ENCODE measurements at regions not wholly inside any gene's neighbourhood (a gene's known extent, or its start where the extent isn't known, plus 50 kb on each side); places are given as distances from the start of the nearest gene placed in this dataset.

- TF ChIP-seq SUZ12 (IDR thresholded peaks at IDR 0.05; ENCODE audit: unreplicated experiment) (no peak), NKRF (conservative IDR thresholded peaks at IDR 0.05) (no peak), ZNF217 (IDR thresholded peaks at IDR 0.05) (no peak), SIX5 (IDR thresholded peaks at IDR 0.05; ENCODE audit: low read depth, low read length, severe bottlenecking) (no peak), EP300 (IDR thresholded peaks at IDR 0.05; ENCODE audit: borderline replicate concordance in 1 of 2, control insufficient read depth in 1 of 2, low read depth in 2 of 2, low read length in 2 of 2) (no peak), POLR2AphosphoS2 (IDR thresholded peaks at IDR 0.05; ENCODE audit: low read depth, low read length) (no peak), MYC (IDR thresholded peaks at IDR 0.05; ENCODE audit: insufficient read depth, insufficient read length, insufficient replicate concordance, low read length, severe bottlenecking) (no peak), RB1 (IDR thresholded peaks at IDR 0.05; ENCODE audit: borderline replicate concordance) (no peak)
- in situ Hi-C loops (cut with MboI): no loop called here
- no TSS peak for BruUV-seq (replicated peaks)
- Histone ChIP-seq H3K4me2 (ENCODE audit: control insufficient read depth, insufficient read depth) (no peak overlapping the region), H3K27ac (ENCODE audit: control insufficient read depth, insufficient read depth) (no peak overlapping the region), H3K9ac (ENCODE audit: control insufficient read depth, insufficient read depth, low read length) (no peak overlapping the region), H3K27me3 (replicated peaks in 1 of 2; ENCODE audit: control insufficient read depth in 2 of 2, insufficient read depth in 2 of 2, low read length in 1 of 2) (no peaks in the 10 kb centered on the region), H2AFZ (ENCODE audit: control insufficient read depth, low read depth, low read length) (no peak overlapping the region), H3K4me3 (no peak overlapping the region), H3K79me2 (ENCODE audit: control insufficient read depth, insufficient read depth, low read length) (no peaks in the 10 kb centered on the region), H4K20me1 (ENCODE audit: control insufficient read depth, insufficient read depth) (no peaks in the 10 kb centered on the region), H3K9me3 (replicated peaks; ENCODE audit: control insufficient read depth, insufficient read depth, low read length) (no peaks in the 10 kb centered on the region), H3K36me3 (ENCODE audit: control insufficient read depth in 2 of 2, insufficient read depth in 2 of 2, low read length in 1 of 2) (no peaks in the 10 kb centered on the region), H3K4me1 (ENCODE audit: control insufficient read depth, insufficient read depth, low read length) (no peaks in the 10 kb centered on the region)
- 90% methylated on average over 2 of the region's 2 CpGs for WGBS (ENCODE audit: insufficient coverage, insufficient replicate concordance, low lambda C conversion rate, missing lambda C conversion rate)
- CTCF ChIA-PET: interaction anchor here (0.9 to 2.7 kb wide), 2 partner anchors 10 to 13 kb away, joined by 4 to 18 read pairs; no protein-coding TSS in a partner anchor
- SMC1A ChIA-PET (ENCODE audit: uncharacterized antibody, unreplicated experiment): interaction anchor here (1.2 to 3.0 kb wide), 4 partner anchors 10 to 254 kb away, joined by 3 to 14 read pairs (median 4); no protein-coding TSS in a partner anchor
- RAD21 ChIA-PET (ENCODE audit: unreplicated experiment): interaction anchor here (1.3 kb wide), 1 partner anchor 13 kb away, joined by 4 read pairs; no protein-coding TSS in a partner anchor
- ATAC-seq (no peak), DNase-seq (ENCODE audit: low read depth, low spot score) (no peak), FAIRE-seq (no peak)
- POLR2A ChIA-PET: no interaction called here
- intact Hi-C loops (cut with micrococcal nuclease; ENCODE audit: unreplicated experiment): no loop called here
Observed at GRCh38 chr6:150672800-150673199, 73.1 kb downstream of the PLEKHG1 start.

Measured in GM12878 (cell line).